Astrocyte of the spinal cord (primary cell): ENCODE measurements at regions not wholly inside any gene's neighbourhood (a gene's known extent, or its start where the extent isn't known, plus 50 kb on each side); places are given as distances from the start of the nearest gene placed in this dataset.
"Not testable (repeated sequence)": the region's sequence is repeated elsewhere in the genome, so short reads cannot be mapped to it uniquely, and the experiment has no call there.

Experiments used
- DNase-seq: peaks from one replicate; pipeline ENCODE4 v3.0.0; 2011; ENCODE audit warnings: low read depth, low spot score
- H3K4me3 ChIP-seq: 2 replicates; pipeline ENCODE4 v1.5.1; 2011; ENCODE audit warnings: low read depth, mild to moderate bottlenecking, low read length, moderate library complexity
- in situ Hi-C: cut with HindIII; loops from 2 replicates; pipeline ENCODE4 v1.10.0; 2017; ENCODE audit warnings: low sequenced_read_pairs
- TF ChIP-seq, protein P1 (sequence below): IDR thresholded peaks from 2 replicates; pipeline ENCODE4 v1.5.1; 2012; ENCODE audit warnings: low read depth, mild to moderate bottlenecking, low read length, inconsistent platforms

DNA sequence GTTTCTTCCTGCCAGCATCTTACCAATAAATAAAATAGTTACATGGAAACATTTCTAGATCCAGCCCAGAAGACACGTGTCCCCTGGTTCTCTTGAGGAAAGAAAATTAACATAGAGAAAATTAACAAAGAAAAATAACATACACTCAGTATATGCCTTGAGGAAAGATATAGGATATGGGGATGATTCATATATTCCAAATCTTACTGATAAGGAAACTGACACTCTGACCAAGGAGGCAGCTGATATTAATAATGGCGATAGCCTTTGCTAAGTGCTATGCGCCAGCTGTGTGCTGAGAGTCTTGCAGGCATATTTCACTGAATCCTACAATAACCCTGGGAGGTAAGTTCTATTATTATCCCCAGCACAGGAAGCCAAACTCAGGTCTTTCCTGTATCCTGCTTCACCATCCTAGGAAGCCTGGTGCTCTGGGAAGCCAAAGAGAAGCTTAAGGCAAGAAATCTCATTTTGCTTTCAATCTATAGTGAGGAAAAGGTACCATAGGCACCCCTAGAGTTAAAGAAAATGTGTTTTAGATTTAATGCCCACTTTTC is 302.7 kb upstream of the NREP start:
- DNase-seq = no peak
- H3K4me3 ChIP-seq = no peak overlapping the region
- in situ Hi-C loops = no loop called here
- TF ChIP-seq, protein P1, sequence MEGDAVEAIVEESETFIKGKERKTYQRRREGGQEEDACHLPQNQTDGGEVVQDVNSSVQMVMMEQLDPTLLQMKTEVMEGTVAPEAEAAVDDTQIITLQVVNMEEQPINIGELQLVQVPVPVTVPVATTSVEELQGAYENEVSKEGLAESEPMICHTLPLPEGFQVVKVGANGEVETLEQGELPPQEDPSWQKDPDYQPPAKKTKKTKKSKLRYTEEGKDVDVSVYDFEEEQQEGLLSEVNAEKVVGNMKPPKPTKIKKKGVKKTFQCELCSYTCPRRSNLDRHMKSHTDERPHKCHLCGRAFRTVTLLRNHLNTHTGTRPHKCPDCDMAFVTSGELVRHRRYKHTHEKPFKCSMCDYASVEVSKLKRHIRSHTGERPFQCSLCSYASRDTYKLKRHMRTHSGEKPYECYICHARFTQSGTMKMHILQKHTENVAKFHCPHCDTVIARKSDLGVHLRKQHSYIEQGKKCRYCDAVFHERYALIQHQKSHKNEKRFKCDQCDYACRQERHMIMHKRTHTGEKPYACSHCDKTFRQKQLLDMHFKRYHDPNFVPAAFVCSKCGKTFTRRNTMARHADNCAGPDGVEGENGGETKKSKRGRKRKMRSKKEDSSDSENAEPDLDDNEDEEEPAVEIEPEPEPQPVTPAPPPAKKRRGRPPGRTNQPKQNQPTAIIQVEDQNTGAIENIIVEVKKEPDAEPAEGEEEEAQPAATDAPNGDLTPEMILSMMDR = no peak

DNA sequence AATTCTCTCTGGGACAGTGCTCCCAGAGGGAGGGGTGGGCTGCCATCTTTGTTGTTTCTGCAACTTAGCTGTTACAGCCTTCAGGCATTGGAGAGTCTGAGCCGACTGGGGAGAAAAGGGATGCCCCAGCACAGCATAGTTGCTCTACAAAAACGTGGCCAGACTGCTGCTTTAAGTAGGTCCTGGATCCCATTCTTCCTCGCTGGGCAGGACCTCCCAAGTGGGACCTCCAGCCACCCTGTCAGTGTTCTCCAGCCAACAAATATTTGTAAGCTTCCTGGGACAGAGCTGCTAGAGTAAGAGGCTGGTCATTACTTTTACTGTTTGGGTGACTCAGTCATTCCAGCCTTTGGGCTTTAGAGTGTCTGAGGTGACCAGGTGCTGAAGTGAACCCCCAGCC is 292.7 kb upstream of the NREP start:
- TF ChIP-seq, protein P1 = no peak
- DNase-seq = no peak
- in situ Hi-C loops = no loop called here
- H3K4me3 ChIP-seq = no peak overlapping the region

DNA sequence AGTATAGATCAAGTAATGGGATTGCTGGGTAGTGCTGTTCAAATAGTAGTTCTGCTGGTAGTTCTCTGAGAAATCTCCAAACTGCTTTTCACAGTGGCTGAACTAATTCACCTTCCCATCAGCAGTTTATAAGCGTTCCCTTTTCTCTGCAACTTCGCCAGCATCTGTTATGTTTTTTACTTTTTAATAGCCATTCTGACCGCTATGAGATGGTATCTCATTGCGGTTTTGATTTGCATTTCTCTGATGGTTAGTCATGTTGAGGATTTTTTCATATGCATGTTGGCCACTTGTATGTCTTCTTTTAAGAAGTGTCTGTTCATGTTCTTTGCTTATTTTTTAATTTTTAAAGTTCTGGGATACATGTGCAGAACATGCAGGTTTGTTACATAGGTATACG is 279.2 kb upstream of the NREP start:
- in situ Hi-C loops = no loop called here
- no peak for DNase-seq
- no peak overlapping the region for H3K4me3 ChIP-seq
- TF ChIP-seq, protein P1 = no peak

DNA sequence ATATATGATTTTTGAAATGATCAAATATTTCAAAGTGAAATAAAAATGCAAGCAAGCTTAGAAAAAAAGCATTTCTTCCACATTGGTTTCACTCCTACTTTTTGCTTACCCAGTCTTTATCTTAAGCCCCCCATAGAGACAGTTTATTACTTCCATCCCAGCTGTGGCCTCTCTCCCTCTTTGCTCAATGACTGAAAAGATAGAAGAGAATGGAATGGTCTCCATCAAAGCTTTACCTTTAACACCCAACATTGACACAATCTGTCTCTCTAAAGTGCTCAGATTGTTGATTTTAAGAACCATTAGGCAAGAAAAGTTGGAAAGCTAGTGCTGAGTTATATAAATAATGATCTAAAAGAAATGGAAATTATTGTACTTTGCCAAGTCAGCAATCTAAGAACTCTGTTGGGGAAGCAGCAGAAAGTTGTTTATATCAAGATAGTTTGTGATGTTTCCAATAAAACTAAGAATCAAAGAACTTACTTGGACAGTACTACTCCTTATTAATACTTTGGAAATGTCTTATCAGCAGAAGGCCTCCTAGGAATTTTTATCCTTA is 277.5 kb upstream of the NREP start:
- in situ Hi-C loops = no loop called here
- H3K4me3 ChIP-seq = no peak overlapping the region
- DNase-seq = peak; percentile 2
- TF ChIP-seq, protein P1 = no peak

DNA sequence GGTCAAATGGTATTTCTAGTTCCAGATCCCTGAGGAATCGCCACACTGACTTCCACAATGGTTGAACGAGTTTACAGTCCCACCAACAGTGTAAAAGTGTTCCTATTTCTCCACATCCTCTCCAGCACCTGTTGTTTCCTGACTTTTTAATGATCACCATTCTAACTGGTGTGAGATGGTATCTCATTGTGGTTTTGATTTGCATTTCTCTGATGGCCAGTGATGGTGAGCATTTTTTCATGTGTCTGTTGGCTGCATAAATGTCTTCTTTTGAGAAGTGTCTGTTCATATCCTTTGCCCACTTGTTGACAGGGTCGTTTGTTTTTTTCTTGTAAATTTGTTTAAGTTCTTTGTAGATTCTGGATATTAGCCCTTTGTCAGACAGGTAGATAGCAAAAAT is 269.9 kb upstream of the NREP start:
- DNase-seq, in situ Hi-C loops, H3K4me3 ChIP-seq: not testable (repeated sequence)

DNA sequence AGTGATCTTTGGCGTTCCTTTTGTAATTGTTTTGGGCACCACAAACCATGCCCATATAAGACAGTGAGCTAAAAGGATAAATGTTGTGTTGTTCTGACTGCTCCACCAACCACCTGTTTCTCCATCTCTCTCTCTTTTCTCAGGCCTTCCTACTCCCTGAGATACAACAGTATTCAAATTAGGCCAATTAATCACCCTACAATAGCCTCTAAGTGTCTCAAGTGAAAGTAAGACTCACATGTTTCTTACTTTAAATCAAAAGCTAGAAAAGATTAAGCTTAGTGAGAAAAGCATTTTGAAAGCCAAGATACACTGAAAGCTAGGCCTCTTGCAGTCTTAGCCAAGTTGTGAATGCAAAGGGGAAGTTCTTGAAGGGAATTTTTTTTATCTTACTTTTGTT is 268.8 kb upstream of the NREP start:
- in situ Hi-C loops = no loop called here
- no peak for DNase-seq
- TF ChIP-seq, protein P1 = no peak
- H3K4me3 ChIP-seq = no peak overlapping the region

DNA sequence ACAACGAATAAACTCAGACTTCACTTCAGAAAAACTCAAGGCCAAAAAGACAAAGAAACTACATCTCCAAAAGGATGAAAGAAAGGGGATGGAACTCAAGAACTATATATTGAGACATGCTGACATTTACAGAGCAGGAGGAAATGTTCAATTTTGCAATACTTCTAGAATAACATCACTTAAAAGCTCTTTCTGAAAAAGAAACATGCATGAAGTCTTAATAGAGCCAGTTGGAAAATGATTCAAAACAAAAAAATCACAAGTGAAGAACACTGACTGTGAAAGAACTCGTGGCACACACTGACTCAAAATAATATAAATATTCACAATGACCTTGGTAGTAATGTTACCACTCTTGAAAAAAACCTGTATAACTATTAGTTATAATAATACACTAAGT is 267.8 kb upstream of the NREP start:
- DNase-seq = peak; percentile 49
- in situ Hi-C loops = no loop called here
- TF ChIP-seq, protein P1 = no peak
- H3K4me3 ChIP-seq = no peak overlapping the region
